Endothelial cell of umbilical vein (primary cell): ENCODE measurements at regions not wholly inside any gene's neighbourhood (a gene's known extent, or its start where the extent isn't known, plus 50 kb on each side); places are given as distances from the start of the nearest gene placed in this dataset.

Experiments used
- BruUV-seq: library from RNA; stranded (reverse); fragments of 400-500 nt; replicated peaks from 2 replicates; lab custom pipeline; 2021; lab: Mats Ljungman, UMichigan
- CTCF ChIA-PET: fragments of 300-600, 350-600 bp; sonication (Branson Sonifier 250); formaldehyde crosslinking; loops from one replicate; lab custom pipeline; 2021; ENCODE audit warnings: antibody characterized with exemption, inconsistent platforms; lab: Charles Lee
- POLR2A ChIA-PET: fragments of 300-600, 350-600 bp; sonication (Branson Sonifier 250); formaldehyde crosslinking; loops from one replicate; lab custom pipeline; 2021; ENCODE audit warnings: antibody characterized with exemption, inconsistent platforms; lab: Charles Lee
- DNase-seq: peaks from one replicate; pipeline ENCODE4 v3.0.0-alpha.2; 2011; ENCODE audit warnings: low read depth, low spot score
- FAIRE-seq: peaks from 2 replicates; lab custom pipeline; 2011; peaks lifted over from hg19 to GRCh38; lab: Jason Lieb, UNC
- H2AFZ ChIP-seq: 2 replicates; pipeline ENCODE4 v1.6.0; 2012; ENCODE audit warnings: low read depth, low read length, control low read depth, inconsistent platforms
- H3K27ac ChIP-seq: 2 replicates; pipeline ENCODE4 v1.5.1; 2011; ENCODE audit warnings: low read depth, mild to moderate bottlenecking, control low read depth, low read length, moderate library complexity; ENCODE audit not compliant: insufficient read depth
- H3K27me3 ChIP-seq, 2 experiments: 2 replicates each; pipeline versions ENCODE4 v1.6.0 to v1.6.1; 2011; ENCODE audit warnings: low read length in 2 of 2, mixed read lengths in 1 of 2; ENCODE audit not compliant: control insufficient read depth in 2 of 2, insufficient read depth in 2 of 2
- H3K36me3 ChIP-seq, 2 experiments: 2 replicates in 1 of 2; 3 replicates in 1 of 2; pipeline ENCODE4 v1.5.1; 2011; ENCODE audit warnings: low read length in 2 of 2, mild to moderate bottlenecking in 1 of 2, moderate library complexity in 1 of 2; ENCODE audit not compliant: control insufficient read depth in 2 of 2, insufficient read depth in 2 of 2; ENCODE audit errors: extremely low read depth in 1 of 2
- H3K4me1 ChIP-seq: 3 replicates; pipeline ENCODE4 v1.5.1; 2011; ENCODE audit warnings: mild to moderate bottlenecking, low read length; ENCODE audit not compliant: control insufficient read depth, insufficient read depth; ENCODE audit errors: extremely low read depth
- H3K4me2 ChIP-seq: 2 replicates; pipeline ENCODE4 v1.6.1; 2011; ENCODE audit warnings: low read length, control low read depth, mixed read lengths; ENCODE audit not compliant: insufficient read depth
- H3K4me3 ChIP-seq, 3 experiments: fragments of 200-600 bp in 1 of 3; sonication (generic), shearing (Covaris generic) in 1 of 3; replicated peaks in 1 of 3; 2 replicates each; pipeline ENCODE4 v1.5.1; 2011 to 2016; ENCODE audit warnings: control low read depth in 3 of 3, low read length in 3 of 3, mild to moderate bottlenecking in 2 of 3, inconsistent platforms in 1 of 3, low read depth in 1 of 3, moderate library complexity in 1 of 3; ENCODE audit not compliant: insufficient read depth in 1 of 3
- H3K79me2 ChIP-seq: 2 replicates; pipeline ENCODE4 v1.6.0; 2012; ENCODE audit warnings: low read length, inconsistent platforms; ENCODE audit not compliant: control insufficient read depth, insufficient read depth
- H3K9ac ChIP-seq: replicated peaks from 2 replicates; pipeline ENCODE3; 2011; ENCODE audit warnings: low read length, control low read depth; ENCODE audit not compliant: insufficient read depth; ENCODE audit errors: extremely low read depth
- H3K9me1 ChIP-seq: replicated peaks from 3 replicates; pipeline ENCODE4 v1.6.0; 2011; ENCODE audit warnings: mild to moderate bottlenecking, low read length; ENCODE audit not compliant: control insufficient read depth, insufficient read depth; ENCODE audit errors: extremely low read depth
- H3K9me3 ChIP-seq: replicated peaks from 2 replicates; pipeline ENCODE4 v1.5.1; 2012; ENCODE audit warnings: low read length, inconsistent platforms; ENCODE audit not compliant: control insufficient read depth, insufficient read depth
- H4K20me1 ChIP-seq: replicated peaks from 2 replicates; pipeline ENCODE3; 2011; ENCODE audit warnings: mild to moderate bottlenecking, low read length; ENCODE audit not compliant: control insufficient read depth, insufficient read depth; ENCODE audit errors: extremely low read depth
- EZH2 ChIP-seq: IDR thresholded peaks from 2 replicates; pipeline ENCODE4 v1.6.1; 2012; ENCODE audit warnings: borderline replicate concordance, low read depth, mild to moderate bottlenecking, moderate library complexity, low read length, inconsistent platforms; ENCODE audit not compliant: severe bottlenecking
- FOS ChIP-seq: IDR thresholded peaks from 2 replicates; pipeline ENCODE4 v1.6.1; 2011; ENCODE audit warnings: mild to moderate bottlenecking, low read length, moderate library complexity, borderline replicate concordance; ENCODE audit not compliant: insufficient read depth
- GATA2 ChIP-seq: IDR thresholded peaks from 2 replicates; pipeline ENCODE4 v1.7.0; 2011; ENCODE audit warnings: low read depth, mild to moderate bottlenecking, moderate library complexity, mixed read lengths, low read length; ENCODE audit not compliant: insufficient read length, insufficient read depth
- JUN ChIP-seq: IDR thresholded peaks from 2 replicates; pipeline ENCODE4 v1.6.1; 2011; ENCODE audit warnings: borderline replicate concordance, low read depth; ENCODE audit not compliant: insufficient read length, insufficient read depth
- MYC ChIP-seq: IDR thresholded peaks from one replicate; pipeline ENCODE4 v1.6.1; 2011; ENCODE audit warnings: mild to moderate bottlenecking, low read depth, low read length
- POLR2A ChIP-seq: IDR thresholded peaks from 2 replicates; pipeline ENCODE4 v1.6.1; 2012; ENCODE audit warnings: low read depth, mild to moderate bottlenecking, control low read depth, low read length
- POLR2AphosphoS5 ChIP-seq: IDR thresholded peaks from 2 replicates; pipeline ENCODE4 v1.6.1; 2012; ENCODE audit warnings: low read depth, mild to moderate bottlenecking, control low read depth, low read length, moderate library complexity; ENCODE audit not compliant: insufficient read depth
- dilution Hi-C: fragments of 300-500 bp; cut with MboI; formaldehyde crosslinking; loops from one replicate; pipeline ENCODE4 v1.15.0; 2019; ENCODE audit warnings: low sequenced_read_pairs; ENCODE audit not compliant: extremely low pct_ligation_motif_present
- intact Hi-C: fragments of 100-400 bp; cut with micrococcal nuclease; formaldehyde crosslinking; loops from one replicate; pipeline ENCODE4 v1.10.0; 2022
- TF ChIP-seq, protein P1 (sequence below), 2 donors: IDR thresholded peaks; 1 replicate in 1 of 2; 2 replicates in 1 of 2; pipeline ENCODE4 v1.5.1; 2011; ENCODE audit warnings: low read length in 2 of 2, mild to moderate bottlenecking in 2 of 2, moderate library complexity in 2 of 2, control low read depth in 1 of 2, inconsistent platforms in 1 of 2, low read depth in 1 of 2; ENCODE audit not compliant: insufficient read depth in 1 of 2; ENCODE audit errors: extremely low read depth in 1 of 2

DNA sequence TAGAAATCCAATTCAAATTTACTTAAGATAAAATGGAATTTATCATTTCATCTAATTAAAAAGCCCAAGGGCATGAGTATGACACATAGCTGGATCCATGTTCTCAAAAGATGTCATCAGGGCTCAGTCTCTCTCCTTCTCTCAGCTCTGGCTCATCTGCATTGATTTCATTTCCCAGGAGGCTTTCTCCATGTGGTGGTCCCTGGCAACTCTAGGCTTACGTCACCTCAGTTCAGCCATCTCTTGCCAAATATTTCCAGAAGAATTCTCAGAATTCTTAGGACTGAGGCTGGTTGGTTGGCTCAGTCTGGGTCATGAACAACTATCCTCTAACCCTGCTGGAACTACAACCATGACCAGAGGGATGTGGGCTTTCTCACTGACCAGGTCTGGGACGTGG, 65.3 kb downstream of the FOS start:
- Histone ChIP-seq H3K79me2 (no peaks in the 10 kb centered on the region), H4K20me1 (no peaks in the 10 kb centered on the region), H3K4me3 (no peak overlapping the region), H3K4me2 (no peak overlapping the region), H3K27ac (no peak overlapping the region), H3K36me3 (no peaks in the 10 kb centered on the region), H3K9ac (no peak overlapping the region), H2AFZ (no peak overlapping the region), H3K9me1 (no peaks in the 10 kb centered on the region), H3K4me1 (peaks cover 8% of the 10 kb centered on the region), H3K27me3 (peaks cover 2 to 9% of the 10 kb centered on the region in 2 experiments), H3K9me3 (no peaks in the 10 kb centered on the region)
- ChIA-PET POLR2A (no interaction called here), CTCF (no interaction called here)
- BruUV-seq, result no TSS peak
- dilution Hi-C loops, result no loop called here
- no peak for TF ChIP-seq JUN
- TF ChIP-seq, protein P1, sequence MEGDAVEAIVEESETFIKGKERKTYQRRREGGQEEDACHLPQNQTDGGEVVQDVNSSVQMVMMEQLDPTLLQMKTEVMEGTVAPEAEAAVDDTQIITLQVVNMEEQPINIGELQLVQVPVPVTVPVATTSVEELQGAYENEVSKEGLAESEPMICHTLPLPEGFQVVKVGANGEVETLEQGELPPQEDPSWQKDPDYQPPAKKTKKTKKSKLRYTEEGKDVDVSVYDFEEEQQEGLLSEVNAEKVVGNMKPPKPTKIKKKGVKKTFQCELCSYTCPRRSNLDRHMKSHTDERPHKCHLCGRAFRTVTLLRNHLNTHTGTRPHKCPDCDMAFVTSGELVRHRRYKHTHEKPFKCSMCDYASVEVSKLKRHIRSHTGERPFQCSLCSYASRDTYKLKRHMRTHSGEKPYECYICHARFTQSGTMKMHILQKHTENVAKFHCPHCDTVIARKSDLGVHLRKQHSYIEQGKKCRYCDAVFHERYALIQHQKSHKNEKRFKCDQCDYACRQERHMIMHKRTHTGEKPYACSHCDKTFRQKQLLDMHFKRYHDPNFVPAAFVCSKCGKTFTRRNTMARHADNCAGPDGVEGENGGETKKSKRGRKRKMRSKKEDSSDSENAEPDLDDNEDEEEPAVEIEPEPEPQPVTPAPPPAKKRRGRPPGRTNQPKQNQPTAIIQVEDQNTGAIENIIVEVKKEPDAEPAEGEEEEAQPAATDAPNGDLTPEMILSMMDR (IDR thresholded peaks at IDR 0.05; ENCODE audit: extremely low read depth in 1 of 2, insufficient read depth in 1 of 2, low read depth in 1 of 2, low read length in 2 of 2), result no peak
- no peak for TF ChIP-seq POLR2AphosphoS5
- TF ChIP-seq MYC, result no peak
- TF ChIP-seq EZH2, result no peak
- no peak for TF ChIP-seq FOS
- no peak for TF ChIP-seq POLR2A
- TF ChIP-seq GATA2, result no peak
- intact Hi-C loops, result no loop called here
- no peak for DNase-seq
- no peak for FAIRE-seq
